Small intestine (tissue), 7 donors: ENCODE measurements at regions not wholly inside any gene's neighbourhood (a gene's known extent, or its start where the extent isn't known, plus 50 kb on each side); places are given as distances from the start of the nearest gene placed in this dataset.

ENCODE experiments used
- DNase-seq, 2 donors: peaks; one replicate each; pipeline versions ENCODE4 v3.0.0 to v3.0.0-alpha.2; 2013
- FAIRE-seq: peaks from 2 replicates; lab custom pipeline; 2012; peaks lifted over from hg19 to GRCh38; lab: Jason Lieb, UNC
- H3K27ac ChIP-seq, 3 donors: one replicate each; pipeline ENCODE4 v1.5.1; 2013; ENCODE audit warnings: low read length in 2 of 3, mild to moderate bottlenecking in 2 of 3, control low read depth in 1 of 3, inconsistent platforms in 1 of 3, low read depth in 1 of 3, moderate library complexity in 1 of 3
- H3K27me3 ChIP-seq, 3 donors: one replicate each; pipeline ENCODE4 v1.6.1; 2013; ENCODE audit warnings: low read length in 3 of 3, inconsistent platforms in 1 of 3; ENCODE audit not compliant: control insufficient read depth in 3 of 3, insufficient read depth in 3 of 3
- H3K36me3 ChIP-seq, 3 donors: one replicate each; pipeline ENCODE4 v1.6.1; 2013; ENCODE audit warnings: low read length in 3 of 3, inconsistent platforms in 1 of 3, low read depth in 1 of 3, mild to moderate bottlenecking in 1 of 3, moderate library complexity in 1 of 3; ENCODE audit not compliant: control insufficient read depth in 3 of 3, insufficient read depth in 2 of 3
- H3K4me1 ChIP-seq, 3 donors: one replicate each; pipeline ENCODE4 v1.6.1; 2013; ENCODE audit warnings: low read length in 2 of 3, inconsistent platforms in 1 of 3, low read depth in 1 of 3, mild to moderate bottlenecking in 1 of 3, moderate library complexity in 1 of 3; ENCODE audit not compliant: control insufficient read depth in 3 of 3, insufficient read depth in 2 of 3
- H3K4me3 ChIP-seq, 3 donors: one replicate each; pipeline ENCODE4 v1.5.1; 2013; ENCODE audit warnings: low read length in 3 of 3, control low read depth in 1 of 3, inconsistent platforms in 1 of 3, low read depth in 1 of 3, mild to moderate bottlenecking in 1 of 3, moderate library complexity in 1 of 3
- H3K9me3 ChIP-seq, 2 donors: one replicate each; pipeline ENCODE4 v1.6.1; 2013; ENCODE audit warnings: low read depth in 1 of 2, low read length in 1 of 2; ENCODE audit not compliant: control insufficient read depth in 2 of 2, insufficient read depth in 1 of 2
- WGBS, 3 donors: extraction: QIAGEN DNeasy Blood & Tissue Kit; methylation state at CpG; one replicate each; pipeline ENCODE4 v1.1.7; 2013; 5-methylcytosine and 5-hydroxymethylcytosine counted together
- donor health status: healthy with polysubstance abuse.
- donor health status: control.
- donor health status: control.
- donor health status: Bipolar disorder and iron deficiency.
- donor health status: healthy.

DNA sequence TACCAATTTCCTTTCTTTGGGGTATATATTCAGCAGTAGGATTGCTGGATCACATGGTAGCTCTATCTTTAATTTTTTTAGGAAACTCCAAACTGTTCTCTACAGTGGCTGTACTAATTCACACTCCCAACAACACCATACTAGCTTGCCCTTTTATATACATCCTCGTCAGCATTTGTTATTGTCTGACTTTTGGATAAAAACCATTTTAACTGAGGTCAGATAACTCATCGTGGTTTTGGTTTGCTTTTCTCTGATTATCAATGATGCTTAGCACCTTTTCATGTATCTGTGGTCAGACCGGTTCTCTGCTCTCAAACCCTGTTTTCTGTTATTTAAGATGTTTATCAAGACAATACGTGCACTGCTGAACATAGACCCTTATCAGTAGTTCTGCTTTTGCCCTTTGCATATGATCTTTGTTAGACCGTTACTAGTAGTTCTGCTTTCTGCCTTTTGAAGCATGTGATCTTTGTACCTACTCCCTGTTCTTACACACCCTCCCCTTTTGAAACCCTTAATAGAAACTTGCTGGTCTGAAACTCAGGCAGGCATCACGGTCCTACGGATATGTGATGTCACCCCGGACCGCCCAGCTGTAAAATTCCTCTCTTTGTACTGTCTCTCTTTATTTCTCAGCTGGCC is 474.3 kb downstream of the RSL24D1 start:
- WGBS, 3 donors, result 79 to 84% (median 82%) methylated on average over 9 of the region's 9 CpGs

DNA sequence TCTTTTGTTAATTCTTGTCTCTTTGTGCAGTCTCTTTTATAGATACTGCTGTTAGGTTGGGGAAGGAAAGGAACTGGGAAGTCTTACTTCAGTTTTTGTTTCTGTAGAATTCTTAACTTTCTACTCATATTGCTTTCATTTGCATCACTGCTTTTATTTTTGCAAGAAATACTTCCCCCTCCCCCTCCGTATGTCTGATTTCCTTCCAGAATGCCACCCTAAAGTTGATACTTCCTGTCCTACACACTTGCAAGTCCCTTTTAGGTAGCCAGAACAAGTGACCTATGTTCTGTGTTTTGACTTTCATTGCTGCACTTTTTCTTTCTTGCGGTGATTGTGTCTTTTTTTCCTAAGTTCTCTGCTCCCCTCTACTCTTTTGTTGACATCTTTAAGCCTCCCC is 477.4 kb downstream of the RSL24D1 start:
- Histone ChIP-seq H3K36me3 (no peaks in the 10 kb centered on the region), H3K9me3 (no peaks in the 10 kb centered on the region), H3K27me3 (no peaks in the 10 kb centered on the region), H3K27ac (no peak overlapping the region), H3K4me3 (no peak overlapping the region), H3K4me1 (no peaks in the 10 kb centered on the region)
- DNase-seq, result no peak
- 78 to 85% (median 84%) methylated on average over 2 of the region's 2 CpGs for WGBS, 3 donors
- FAIRE-seq, result no peak

More for the DNA sequence above, 474.3 kb downstream of the RSL24D1 start:
- no peak overlapping the region for H3K27ac ChIP-seq
- H3K9me3 ChIP-seq, result peaks cover 0 to 5% of the 10 kb centered on the region in 2 donors
- H3K4me3 ChIP-seq, result no peak overlapping the region
- H3K27me3 ChIP-seq, result no peaks in the 10 kb centered on the region
- no peak for FAIRE-seq
- no peaks in the 10 kb centered on the region for H3K36me3 ChIP-seq
- DNase-seq, result no peak
- no peaks in the 10 kb centered on the region for H3K4me1 ChIP-seq

DNA sequence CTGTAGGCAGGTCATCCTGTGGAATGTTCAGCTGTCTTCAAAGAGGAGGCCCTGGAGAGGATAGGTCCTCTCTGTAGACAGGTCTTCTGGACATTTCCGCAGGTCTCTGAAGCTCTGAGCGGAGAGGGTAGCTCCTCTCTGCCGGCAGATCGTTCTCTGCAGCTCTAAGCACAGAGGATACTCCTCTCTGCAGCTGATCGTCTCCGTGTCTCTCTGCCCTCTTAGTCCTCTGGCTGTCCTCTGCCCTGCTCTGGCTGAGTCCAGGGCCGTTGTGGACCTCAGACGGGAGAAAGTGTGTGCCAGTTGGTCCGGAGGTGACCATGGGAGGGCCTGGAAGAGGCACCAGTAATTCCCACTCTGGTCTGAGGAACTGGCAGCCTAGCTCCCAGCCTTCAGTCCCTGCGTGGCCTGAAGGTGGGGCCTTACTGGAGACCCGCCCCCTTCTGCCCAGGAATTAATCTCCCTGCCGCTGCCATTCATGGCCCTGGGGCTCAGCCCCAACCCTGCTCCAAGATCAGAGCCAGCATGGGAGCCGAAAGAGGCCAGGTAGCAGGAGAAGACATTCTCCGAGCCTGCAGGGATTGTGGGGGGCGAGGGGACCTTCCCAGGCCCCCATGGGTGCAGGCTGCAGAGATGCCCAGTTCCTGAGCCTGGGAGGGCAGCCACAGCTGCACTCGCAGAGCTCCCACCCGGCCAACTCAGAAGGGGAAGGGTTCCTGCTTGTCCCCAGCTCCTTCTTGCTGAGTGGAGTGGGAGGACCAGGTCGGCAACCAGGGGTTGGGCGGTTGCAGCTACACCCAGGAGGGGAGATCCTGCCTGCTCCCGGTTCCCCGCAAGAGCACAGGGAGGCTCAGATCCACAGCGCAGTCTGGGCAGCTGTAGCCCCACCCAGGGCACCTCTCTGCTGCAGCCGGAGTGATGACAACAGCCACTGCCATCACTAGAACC is 488.7 kb downstream of the RSL24D1 start:
- H3K27ac ChIP-seq, result no peak overlapping the region

DNA sequence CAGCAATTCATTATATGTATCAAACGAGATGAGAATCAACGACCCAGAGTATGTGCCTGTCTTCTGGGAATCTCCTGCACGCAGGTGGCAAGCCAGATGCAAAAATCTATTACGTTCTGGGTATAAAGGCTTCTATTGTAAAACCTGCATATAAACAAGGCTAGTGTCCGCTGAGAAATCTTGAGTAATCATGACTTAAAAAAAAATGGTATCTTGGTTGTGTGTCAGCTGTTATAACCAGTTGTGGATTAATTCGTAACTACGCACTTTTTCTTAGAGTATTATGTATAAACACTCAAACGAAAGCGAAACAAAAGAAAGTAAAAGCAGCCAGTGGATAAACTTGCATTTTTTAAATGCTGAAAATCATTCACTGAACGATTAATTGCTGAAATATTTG is 509.1 kb downstream of the RSL24D1 start:
- FAIRE-seq (no peak), DNase-seq (peak; percentile 49 to 65)
- Histone ChIP-seq H3K27me3 (no peaks in the 10 kb centered on the region), H3K27ac (no peak overlapping the region), H3K4me1 (no peaks in the 10 kb centered on the region), H3K36me3 (no peaks in the 10 kb centered on the region), H3K4me3 (peak overlapping the region in 1 of 3 donors; percentile 28), H3K9me3 (no peaks in the 10 kb centered on the region)
- 13 to 48% (median 26%) methylated on average over 10 of the region's 10 CpGs for WGBS, 3 donors

More for the DNA sequence above, 488.7 kb downstream of the RSL24D1 start:
- FAIRE-seq (no peak), DNase-seq (no peak)
- Histone ChIP-seq H3K9me3 (no peaks in the 10 kb centered on the region), H3K27me3 (no peaks in the 10 kb centered on the region), H3K36me3 (no peaks in the 10 kb centered on the region), H3K4me3 (no peak overlapping the region), H3K4me1 (no peaks in the 10 kb centered on the region)
- 78 to 87% (median 85%) methylated on average over 22 to 23 of the region's 23 CpGs for WGBS, 3 donors
